Karpas-422 (cell line): ENCODE measurements at regions not wholly inside any gene's neighbourhood (a gene's known extent, or its start where the extent isn't known, plus 50 kb on each side); places are given as distances from the start of the nearest gene placed in this dataset.
A peak's percentile ranks its signal among the peaks of the same experiment; 100 is the strongest.

Experiments
- DNase-seq: peaks from one replicate; pipeline ENCODE4 v3.0.0-alpha.2; 2015
- H2AFZ ChIP-seq: fragments of 200-600 bp; sonication (generic); 2 replicates; pipeline ENCODE4 v1.6.1; 2014; ENCODE audit warnings: antibody characterized with exemption, low read length, mixed read lengths
- H3K27ac ChIP-seq: fragments of 200-600 bp; sonication (generic); 2 replicates; pipeline ENCODE4 v1.5.1; 2014; ENCODE audit warnings: mild to moderate bottlenecking, low read length, moderate library complexity
- H3K27me3 ChIP-seq: fragments of 200-600 bp; sonication (generic); 2 replicates; pipeline ENCODE4 v1.6.1; 2014; ENCODE audit warnings: low read length, mixed read lengths
- H3K36me3 ChIP-seq: fragments of 200-600 bp; sonication (generic); 2 replicates; pipeline ENCODE4 v1.6.1; 2014; ENCODE audit warnings: low read length, mixed read lengths; ENCODE audit not compliant: insufficient read depth
- H3K4me1 ChIP-seq: fragments of 200-600 bp; sonication (generic); 2 replicates; pipeline ENCODE4 v1.6.1; 2014; ENCODE audit warnings: mild to moderate bottlenecking, low read length, mixed read lengths
- H3K4me2 ChIP-seq: fragments of 200-600 bp; sonication (generic); 2 replicates; pipeline ENCODE4 v1.6.1; 2014; ENCODE audit warnings: low read length, low read depth, mild to moderate bottlenecking; ENCODE audit not compliant: poor library complexity, severe bottlenecking
- H3K4me3 ChIP-seq: fragments of 200-600 bp; sonication (generic); 2 replicates; pipeline ENCODE4 v1.5.1; 2014; ENCODE audit warnings: mild to moderate bottlenecking, antibody characterized with exemption, low read length, mixed read lengths
- H3K79me2 ChIP-seq: fragments of 200-600 bp; sonication (generic); 2 replicates; pipeline ENCODE4 v1.6.1; 2014; ENCODE audit warnings: mild to moderate bottlenecking, low read length, mixed read lengths
- H3K9ac ChIP-seq: fragments of 200-600 bp; sonication (generic); 2 replicates; pipeline ENCODE4 v1.6.0; 2014; ENCODE audit warnings: low read length
- H3K9me2 ChIP-seq: fragments of 200-600 bp; sonication (generic), shearing (Covaris generic); replicated peaks from 2 replicates; pipeline ENCODE4 v1.6.0; 2014; ENCODE audit warnings: mild to moderate bottlenecking, low read length, moderate library complexity; ENCODE audit not compliant: insufficient read depth
- H3K9me3 ChIP-seq: fragments of 300-700, 200-600 bp; sonication (generic); 2 replicates; pipeline ENCODE4 v1.6.1; 2014; ENCODE audit warnings: low read length, mixed read lengths
- H4K20me1 ChIP-seq: fragments of 200-600 bp; sonication (generic); 2 replicates; pipeline ENCODE4 v1.6.1; 2014; ENCODE audit warnings: mild to moderate bottlenecking, antibody characterized with exemption, low read length, low read depth; ENCODE audit not compliant: insufficient read depth

DNA sequence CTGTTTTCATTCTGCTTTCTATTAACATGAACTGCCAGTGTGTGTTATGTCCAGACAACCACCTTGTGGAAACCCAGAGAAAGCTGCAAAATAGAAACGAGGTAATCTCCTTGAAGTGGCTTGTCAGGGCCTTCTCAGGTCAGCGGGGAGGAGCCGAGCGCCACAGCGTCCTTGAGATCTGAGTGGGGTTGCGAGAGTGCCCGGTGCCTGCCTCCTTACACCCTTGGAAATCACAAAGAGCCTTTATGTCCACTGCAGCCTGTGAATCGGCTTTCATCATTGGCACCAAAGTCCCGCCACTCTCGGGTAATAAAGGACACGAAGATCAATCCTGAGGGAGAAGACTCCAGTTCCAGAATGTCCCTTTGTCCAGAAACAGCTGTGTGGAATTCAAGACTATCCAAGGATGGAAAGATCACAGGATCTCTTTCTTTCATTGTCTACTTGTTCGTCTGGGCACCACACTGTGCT lies 135.2 kb downstream of the HRH4 start:
- no peak overlapping the region for H3K4me2 ChIP-seq
- no peaks in the 10 kb centered on the region for H3K36me3 ChIP-seq
- no peak for DNase-seq
- no peak overlapping the region for H3K4me3 ChIP-seq
- H3K9ac ChIP-seq = no peak overlapping the region
- H3K27ac ChIP-seq = no peak overlapping the region
- no peaks in the 10 kb centered on the region for H3K4me1 ChIP-seq
- H3K27me3 ChIP-seq = no peaks in the 10 kb centered on the region
- no peaks in the 10 kb centered on the region for H3K79me2 ChIP-seq
- H3K9me2 ChIP-seq = no peaks in the 10 kb centered on the region
- no peaks in the 10 kb centered on the region for H4K20me1 ChIP-seq
- H2AFZ ChIP-seq = no peak overlapping the region
- no peaks in the 10 kb centered on the region for H3K9me3 ChIP-seq

- Histone ChIP-seq H3K36me3 (no peaks in the 10 kb centered on the region), H4K20me1 (no peaks in the 10 kb centered on the region), H3K4me2 (no peak overlapping the region), H3K9me3 (no peaks in the 10 kb centered on the region), H3K79me2 (no peaks in the 10 kb centered on the region), H3K4me3 (no peak overlapping the region), H3K27ac (no peak overlapping the region), H2AFZ (no peak overlapping the region), H3K9me2 (no peaks in the 10 kb centered on the region), H3K27me3 (no peaks in the 10 kb centered on the region), H3K4me1 (no peaks in the 10 kb centered on the region), H3K9ac (no peak overlapping the region)
- peak; percentile 74 for DNase-seq
These were observed 139.7 kb downstream of the HRH4 start for GRCh38 chr18:24600076-24600654.

DNA sequence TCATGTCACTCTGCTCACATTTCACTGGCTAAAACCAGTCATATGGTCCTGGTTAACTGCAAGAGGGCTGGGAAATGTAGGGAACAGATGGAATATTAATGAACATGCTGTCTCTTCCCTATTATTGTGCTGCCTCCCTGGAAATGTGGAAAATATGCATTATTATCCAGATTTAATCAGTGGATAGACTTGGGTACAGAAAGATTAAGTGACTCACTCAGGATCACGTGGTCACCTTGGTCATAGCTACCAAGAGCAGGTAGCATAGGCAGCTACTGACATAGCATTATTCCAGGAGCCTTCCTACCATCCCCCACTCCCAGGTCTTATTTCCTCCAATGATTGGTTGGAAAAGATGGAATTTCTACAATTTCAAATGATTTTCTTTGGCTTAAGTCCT lies 141.1 kb downstream of the HRH4 start:
- H3K27ac ChIP-seq = no peak overlapping the region
- H3K9me3 ChIP-seq = no peaks in the 10 kb centered on the region
- no peaks in the 10 kb centered on the region for H3K36me3 ChIP-seq
- H3K9ac ChIP-seq = no peak overlapping the region
- H3K9me2 ChIP-seq = no peaks in the 10 kb centered on the region
- H3K4me3 ChIP-seq = no peak overlapping the region
- H3K79me2 ChIP-seq = no peaks in the 10 kb centered on the region
- no peak overlapping the region for H3K4me2 ChIP-seq
- H4K20me1 ChIP-seq = no peaks in the 10 kb centered on the region
- H3K4me1 ChIP-seq = no peaks in the 10 kb centered on the region
- no peak overlapping the region for H2AFZ ChIP-seq
- no peak for DNase-seq
- no peaks in the 10 kb centered on the region for H3K27me3 ChIP-seq

DNA sequence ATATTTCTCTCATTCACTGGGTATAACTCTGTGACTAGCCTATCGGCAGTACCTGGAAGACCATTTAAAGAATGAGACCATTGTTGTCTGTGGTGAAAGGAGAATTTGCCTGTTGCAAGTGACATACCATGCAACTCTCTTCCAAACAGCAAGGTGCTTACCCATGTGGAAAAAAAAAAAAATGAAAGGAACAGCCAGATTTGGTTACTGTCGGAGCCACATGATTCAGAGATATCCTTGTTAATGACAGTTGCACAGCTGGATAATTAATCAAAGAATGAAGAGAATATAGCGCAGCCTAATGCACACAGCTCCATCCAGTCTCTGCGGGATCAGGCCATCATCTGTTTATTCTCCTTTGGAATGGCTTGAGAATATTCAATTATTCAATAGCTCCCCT lies 141.8 kb downstream of the HRH4 start:
- DNase-seq = no peak
- Histone ChIP-seq H3K27ac (no peak overlapping the region), H4K20me1 (no peaks in the 10 kb centered on the region), H3K4me3 (no peak overlapping the region), H3K36me3 (no peaks in the 10 kb centered on the region), H3K4me1 (no peaks in the 10 kb centered on the region), H2AFZ (no peak overlapping the region), H3K79me2 (no peaks in the 10 kb centered on the region), H3K27me3 (no peaks in the 10 kb centered on the region), H3K9me2 (no peaks in the 10 kb centered on the region), H3K9me3 (no peaks in the 10 kb centered on the region), H3K4me2 (no peak overlapping the region), H3K9ac (no peak overlapping the region)

DNA sequence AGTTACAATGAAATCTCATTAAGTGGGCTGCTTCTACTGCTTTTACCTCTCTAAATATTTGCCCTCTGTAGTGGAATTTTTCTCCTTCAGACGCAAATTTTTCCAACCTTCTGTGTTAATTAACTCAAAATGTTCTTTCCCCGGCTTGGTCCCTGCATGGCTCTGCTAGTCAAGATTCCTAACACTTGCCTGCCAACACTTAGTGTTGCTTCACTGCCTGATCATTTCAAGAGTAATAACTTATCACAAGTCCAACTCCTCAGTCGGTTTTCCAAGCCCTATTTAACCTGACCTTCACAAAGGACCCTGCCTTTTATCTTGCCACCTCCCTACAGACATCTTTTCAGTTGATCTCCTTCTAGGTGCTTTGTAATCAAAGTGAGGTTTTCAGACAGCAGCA lies 142.7 kb downstream of the HRH4 start:
- Histone ChIP-seq H3K4me1 (no peaks in the 10 kb centered on the region), H3K4me2 (no peak overlapping the region), H3K9me3 (no peaks in the 10 kb centered on the region), H2AFZ (no peak overlapping the region), H3K27me3 (no peaks in the 10 kb centered on the region), H3K9ac (no peak overlapping the region), H3K4me3 (no peak overlapping the region), H3K9me2 (no peaks in the 10 kb centered on the region), H3K27ac (no peak overlapping the region), H3K36me3 (no peaks in the 10 kb centered on the region), H4K20me1 (no peaks in the 10 kb centered on the region), H3K79me2 (no peaks in the 10 kb centered on the region)
- no peak for DNase-seq

DNA sequence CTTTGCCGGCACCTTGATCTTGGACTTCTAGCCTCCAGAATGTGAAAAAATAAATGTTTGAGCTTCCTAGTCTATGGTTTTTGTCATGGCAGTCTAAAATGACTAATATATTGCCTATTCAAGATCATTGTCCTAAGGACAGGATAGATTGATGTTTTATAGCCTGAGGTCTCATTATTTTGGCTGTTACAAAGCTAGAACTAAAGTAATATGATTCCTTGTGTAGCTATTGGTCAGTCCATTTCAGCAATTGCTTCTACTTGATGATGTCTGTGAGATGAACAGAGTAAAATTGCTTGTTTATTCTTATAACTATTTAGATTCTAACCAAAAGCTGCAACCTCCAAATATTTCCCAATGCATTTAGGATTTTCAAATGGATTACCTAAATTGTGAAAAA lies 145.0 kb downstream of the HRH4 start:
- Histone ChIP-seq H3K4me3 (no peak overlapping the region), H3K36me3 (no peaks in the 10 kb centered on the region), H3K4me1 (no peaks in the 10 kb centered on the region), H3K9ac (no peak overlapping the region), H3K27ac (no peak overlapping the region), H3K79me2 (no peaks in the 10 kb centered on the region), H3K9me2 (no peaks in the 10 kb centered on the region), H3K9me3 (no peaks in the 10 kb centered on the region), H3K27me3 (no peaks in the 10 kb centered on the region), H2AFZ (no peak overlapping the region), H4K20me1 (no peaks in the 10 kb centered on the region), H3K4me2 (no peak overlapping the region)
- no peak for DNase-seq

- no peaks in the 10 kb centered on the region for H3K9me2 ChIP-seq
- H3K4me2 ChIP-seq = no peak overlapping the region
- H3K4me1 ChIP-seq = no peaks in the 10 kb centered on the region
- no peak overlapping the region for H2AFZ ChIP-seq
- H3K9ac ChIP-seq = no peak overlapping the region
- no peak overlapping the region for H3K4me3 ChIP-seq
- no peaks in the 10 kb centered on the region for H3K79me2 ChIP-seq
- DNase-seq = no peak
- H3K27me3 ChIP-seq = no peaks in the 10 kb centered on the region
- no peaks in the 10 kb centered on the region for H3K36me3 ChIP-seq
- H3K9me3 ChIP-seq = no peaks in the 10 kb centered on the region
- H4K20me1 ChIP-seq = no peaks in the 10 kb centered on the region
- H3K27ac ChIP-seq = no peak overlapping the region
These were observed 148.8 kb downstream of the HRH4 start for GRCh38 chr18:24609254-24609653.

DNA sequence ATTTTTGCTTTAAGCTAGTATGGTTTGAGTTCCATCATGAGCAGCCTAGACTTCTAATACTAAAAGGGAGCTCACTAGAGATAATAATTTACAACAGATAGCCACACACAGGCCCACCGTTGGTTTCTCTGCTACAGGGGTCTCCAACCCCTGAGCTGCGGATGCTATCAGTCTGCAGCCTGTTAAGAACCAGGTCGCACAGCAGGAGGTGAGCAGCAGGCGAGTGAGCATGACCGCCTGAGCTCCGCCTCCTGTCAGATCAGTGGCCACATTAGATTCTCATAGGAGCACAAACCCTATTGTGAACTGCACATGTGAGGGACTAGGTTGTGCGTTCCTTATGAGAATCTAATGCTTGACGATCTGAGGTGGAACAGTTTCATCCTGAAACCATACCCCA lies 150.6 kb downstream of the HRH4 start:
- Histone ChIP-seq H3K9ac (no peak overlapping the region), H2AFZ (no peak overlapping the region), H3K36me3 (no peaks in the 10 kb centered on the region), H4K20me1 (no peaks in the 10 kb centered on the region), H3K4me2 (no peak overlapping the region), H3K27ac (no peak overlapping the region), H3K79me2 (no peaks in the 10 kb centered on the region), H3K9me3 (no peaks in the 10 kb centered on the region), H3K9me2 (no peaks in the 10 kb centered on the region), H3K27me3 (no peaks in the 10 kb centered on the region), H3K4me3 (no peak overlapping the region), H3K4me1 (no peaks in the 10 kb centered on the region)
- no peak for DNase-seq
